OCI-LY7 (cell line): ENCODE measurements at regions not wholly inside any gene's neighbourhood (a gene's known extent, or its start where the extent isn't known, plus 50 kb on each side); places are given as distances from the start of the nearest gene placed in this dataset.

Experiments used
- BruUV-seq: library from RNA; stranded (reverse); fragments of 400-500 nt; replicated peaks from 2 replicates; lab custom pipeline; 2021; lab: Mats Ljungman, UMichigan
- CTCF ChIA-PET: fragments of 300-600 bp; sonication (Branson Sonifier 250); formaldehyde crosslinking; loops from one replicate; lab custom pipeline; 2022; ENCODE audit warnings: antibody characterized with exemption; ENCODE audit not compliant: unreplicated experiment; lab: Charles Lee
- POLR2A ChIA-PET: fragments of 300-600 bp; sonication (Branson Sonifier 250); formaldehyde crosslinking; loops from one replicate; lab custom pipeline; 2022; ENCODE audit warnings: antibody characterized with exemption; lab: Charles Lee
- DNase-seq: peaks from one replicate; pipeline ENCODE4 v3.0.0-alpha.2; 2015; ENCODE audit warnings: low spot score
- H2AFZ ChIP-seq: fragments of 200-600 bp; sonication (generic), shearing (Covaris generic); 2 replicates; pipeline ENCODE4 v1.6.1; 2014; ENCODE audit warnings: mild to moderate bottlenecking, antibody characterized with exemption, low read length, moderate library complexity
- H3K27ac ChIP-seq: fragments of 200-600 bp; sonication (generic); 2 replicates; pipeline ENCODE4 v1.5.1; 2014; ENCODE audit warnings: mixed run types, low read depth, mild to moderate bottlenecking, moderate library complexity, low read length, inconsistent platforms; ENCODE audit not compliant: poor library complexity, severe bottlenecking
- H3K36me3 ChIP-seq: fragments of 200-600 bp; sonication (generic); 2 replicates; pipeline ENCODE4 v1.6.1; 2014; ENCODE audit warnings: mild to moderate bottlenecking, antibody characterized with exemption, low read length, moderate library complexity, mixed read lengths; ENCODE audit not compliant: insufficient read depth
- H3K4me1 ChIP-seq: fragments of 200-600 bp; sonication (generic); 2 replicates; pipeline ENCODE4 v1.5.1; 2014; ENCODE audit warnings: mild to moderate bottlenecking, low read length; ENCODE audit not compliant: insufficient read depth, poor library complexity, severe bottlenecking
- H3K4me2 ChIP-seq: fragments of 200-600 bp; sonication (generic); 2 replicates; pipeline ENCODE4 v1.6.1; 2014; ENCODE audit warnings: mild to moderate bottlenecking, low read length
- H3K4me3 ChIP-seq: fragments of 200-600 bp; sonication (generic); 2 replicates; pipeline ENCODE4 v1.5.1; 2014; ENCODE audit warnings: mild to moderate bottlenecking, low read depth, low read length; ENCODE audit not compliant: poor library complexity, severe bottlenecking
- H3K79me2 ChIP-seq: fragments of 200-600 bp; sonication (generic); 2 replicates; pipeline ENCODE4 v1.6.1; 2016; ENCODE audit warnings: low read depth, mild to moderate bottlenecking, low read length, moderate library complexity, mixed read lengths; ENCODE audit not compliant: insufficient read depth
- H3K9me2 ChIP-seq: fragments of 200-600 bp; sonication (generic); 2 replicates; pipeline ENCODE4 v1.6.1; 2016; ENCODE audit warnings: mild to moderate bottlenecking, low read length, mixed read lengths; ENCODE audit not compliant: insufficient read depth
- H3K9me3 ChIP-seq: fragments of 200-600 bp; sonication (generic); 2 replicates; pipeline ENCODE4 v1.6.1; 2014; ENCODE audit warnings: mild to moderate bottlenecking, mixed run types, low read length, mixed read lengths
- H4K20me1 ChIP-seq: fragments of 200-600 bp; sonication (generic); 2 replicates; pipeline ENCODE4 v1.6.1; 2014; ENCODE audit warnings: mild to moderate bottlenecking, antibody characterized with exemption, low read length, moderate library complexity, mixed read lengths; ENCODE audit not compliant: insufficient read depth
- CTCF ChIP-seq: fragments of 200-600 bp; sonication (generic); conservative IDR thresholded peaks from 2 replicates; pipeline ENCODE4 v1.5.1; 2014; ENCODE audit warnings: mild to moderate bottlenecking, antibody characterized with exemption, low read length, moderate library complexity, mixed read lengths
- EZH2phosphoT487 ChIP-seq: fragments of 200-600 bp; sonication (generic); IDR thresholded peaks from 2 replicates; pipeline ENCODE4 v1.6.1; 2018; ENCODE audit warnings: low read depth, borderline replicate concordance, mild to moderate bottlenecking, mixed run types, antibody characterized with exemption, low read length, moderate library complexity, mixed read lengths
- intact Hi-C: fragments of 100-400 bp; cut with micrococcal nuclease; formaldehyde crosslinking; loops from one replicate; pipeline ENCODE4 v1.10.0; 2022; ENCODE audit not compliant: unreplicated experiment

- no peak overlapping the region for H3K4me2 ChIP-seq
- POLR2A ChIA-PET = no interaction called here
- no peak for DNase-seq
- H3K9me3 ChIP-seq = no peaks in the 10 kb centered on the region
- no TSS peak for BruUV-seq
- no peak overlapping the region for H3K4me3 ChIP-seq
- H3K79me2 ChIP-seq = no peaks in the 10 kb centered on the region
- no peak overlapping the region for H3K27ac ChIP-seq
- CTCF ChIA-PET = no interaction called here
- no peak overlapping the region for H2AFZ ChIP-seq
- no peaks in the 10 kb centered on the region for H3K4me1 ChIP-seq
- TF ChIP-seq EZH2phosphoT487 = no peak
- no peak for TF ChIP-seq CTCF
- intact Hi-C loops = no loop called here
- no peaks in the 10 kb centered on the region for H3K36me3 ChIP-seq
- no peaks in the 10 kb centered on the region for H3K9me2 ChIP-seq
- no peaks in the 10 kb centered on the region for H4K20me1 ChIP-seq
Observed at GRCh38 chr17:68801335-68802247, 153.6 kb downstream of the ABCA8 start.

GRCh38 chr17:68800751-68801150 is 154.4 kb downstream of the ABCA8 start:
- no peak overlapping the region for H3K4me3 ChIP-seq
- H3K4me2 ChIP-seq = no peak overlapping the region
- no peaks in the 10 kb centered on the region for H3K36me3 ChIP-seq
- H4K20me1 ChIP-seq = no peaks in the 10 kb centered on the region
- no peaks in the 10 kb centered on the region for H3K79me2 ChIP-seq
- TF ChIP-seq CTCF = no peak
- no peak for DNase-seq
- no peaks in the 10 kb centered on the region for H3K9me3 ChIP-seq
- H3K4me1 ChIP-seq = no peaks in the 10 kb centered on the region
- no peak overlapping the region for H2AFZ ChIP-seq
- no peak overlapping the region for H3K27ac ChIP-seq
- POLR2A ChIA-PET = no interaction called here
- no peaks in the 10 kb centered on the region for H3K9me2 ChIP-seq
- no TSS peak for BruUV-seq
- CTCF ChIA-PET = no interaction called here
- intact Hi-C loops = no loop called here
